H1 (cell line): ENCODE measurements at regions not wholly inside any gene's neighbourhood (a gene's known extent, or its start where the extent isn't known, plus 50 kb on each side); places are given as distances from the start of the nearest gene placed in this dataset.

Experiments used
- BCL11A ChIP-seq, 2 experiments: IDR thresholded peaks; one replicate each; pipeline ENCODE4 v1.6.1; 2011; ENCODE audit warnings: low read depth in 2 of 2, low read length in 2 of 2, mild to moderate bottlenecking in 2 of 2
- CHD7 ChIP-seq: fragments of 300-600 bp; sonication (generic); IDR thresholded peaks from 2 replicates; pipeline ENCODE4 v1.7.1; 2012; ENCODE audit warnings: low read length, moderate library complexity, mild to moderate bottlenecking, inconsistent platforms; ENCODE audit not compliant: insufficient replicate concordance
- CREB1 ChIP-seq: IDR thresholded peaks from 2 replicates; pipeline ENCODE4 v1.6.1; 2012; ENCODE audit warnings: inconsistent platforms
- GTF2F1 ChIP-seq: IDR thresholded peaks from 2 replicates; pipeline ENCODE4 v1.6.1; 2012; ENCODE audit warnings: low read depth, low read length, improper control_type of control experiment, borderline replicate concordance
- HDAC6 ChIP-seq: IDR thresholded peaks from one replicate; pipeline ENCODE4 v1.7.1; 2012; ENCODE audit warnings: low read depth, mild to moderate bottlenecking, inconsistent platforms, low read length, moderate library complexity
- JUN ChIP-seq: IDR thresholded peaks from 2 replicates; pipeline ENCODE4 v1.6.1; 2011; ENCODE audit warnings: low read depth, mild to moderate bottlenecking, improper control_type of control experiment, low read length
- SAP30 ChIP-seq: fragments of 300-600 bp; sonication (generic); IDR thresholded peaks from 2 replicates; pipeline ENCODE4 v1.7.1; 2012; ENCODE audit warnings: low read length, moderate library complexity, mild to moderate bottlenecking, inconsistent platforms; ENCODE audit not compliant: insufficient read depth, insufficient replicate concordance
- SUZ12 ChIP-seq: fragments of 200-600 bp; sonication (generic); IDR thresholded peaks from 2 replicates; pipeline ENCODE4 v1.6.1; 2012; ENCODE audit warnings: mild to moderate bottlenecking, inconsistent platforms, low read length, moderate library complexity, mixed read lengths
- TBP ChIP-seq: IDR thresholded peaks from 2 replicates; pipeline ENCODE4 v1.6.1; 2011; ENCODE audit warnings: low read depth, low read length, improper control_type of control experiment

GRCh38 chr20:57004416-57004815, 262.0 kb downstream of the BMP7 start (continued):
- TF ChIP-seq SUZ12 = no peak
- no peak for TF ChIP-seq BCL11A (IDR thresholded peaks at IDR 0.05; ENCODE audit: low read depth in 2 of 2, low read length in 2 of 2)
- TF ChIP-seq SAP30 = no peak
- TF ChIP-seq CHD7 = no peak
- no peak for TF ChIP-seq GTF2F1
- TF ChIP-seq JUN = no peak
- TF ChIP-seq TBP = no peak
- no peak for TF ChIP-seq CREB1
- no peak for TF ChIP-seq HDAC6
